SK-N-MC (cell line): ENCODE measurements at regions not wholly inside any gene's neighbourhood (a gene's known extent, or its start where the extent isn't known, plus 50 kb on each side); places are given as distances from the start of the nearest gene placed in this dataset.

Experiments
- EZH2 ChIP-seq: fragments of 200-600 bp; sonication (generic); IDR thresholded peaks from one replicate; pipeline ENCODE4 v1.6.1; 2017; ENCODE audit warnings: antibody characterized with exemption
- POLR2AphosphoS5 ChIP-seq: IDR thresholded peaks from 2 replicates; pipeline ENCODE4 v1.6.1; 2012; ENCODE audit warnings: mild to moderate bottlenecking, low read depth, low read length, borderline replicate concordance

DNA sequence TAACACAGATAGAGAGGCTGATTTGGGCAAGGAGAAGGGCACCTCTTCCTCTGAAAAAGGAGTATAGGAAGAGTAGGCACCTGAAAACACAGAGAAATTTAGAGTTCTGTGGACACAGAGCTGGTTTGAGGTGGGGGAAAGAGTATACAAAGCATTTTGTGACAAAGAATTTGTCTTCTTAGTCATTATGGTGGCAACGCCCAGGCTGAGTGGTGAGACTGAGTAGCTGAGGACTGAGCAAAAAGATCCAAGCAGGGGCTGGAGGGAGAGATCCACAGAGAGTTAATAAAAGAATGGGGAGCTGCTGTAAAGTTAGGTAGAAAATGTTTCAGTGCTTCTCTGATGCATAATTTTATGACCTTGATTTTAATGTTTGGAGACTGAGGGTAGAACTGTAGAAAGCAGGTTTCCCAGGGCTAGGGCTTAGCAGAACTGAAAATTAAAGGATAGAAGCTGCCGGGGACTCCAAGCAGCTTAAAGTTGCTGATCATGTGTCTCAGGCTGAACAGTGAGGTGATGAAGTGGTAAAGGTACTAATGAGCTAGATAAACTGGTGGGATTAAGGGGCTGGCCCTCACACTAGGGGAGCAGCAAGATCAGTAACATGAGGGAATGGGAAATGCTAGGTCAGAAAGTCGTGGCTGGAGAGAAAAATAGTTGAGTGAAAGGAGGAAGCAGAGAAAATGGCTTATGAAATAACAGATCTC lies 118.9 kb downstream of the CEP44 start:
- TF ChIP-seq POLR2AphosphoS5 = no peak
- no peak for TF ChIP-seq EZH2
